ENCODE measurements at regions not wholly inside any gene's neighbourhood (a gene's known extent, or its start where the extent isn't known, plus 50 kb on each side); places are given as distances from the start of the nearest gene placed in this dataset.

- Histone ChIP-seq H3K27me3 (ENCODE audit: control insufficient read depth, insufficient read depth, low read length) (no peaks in the 10 kb centered on the region), H3K27ac (ENCODE audit: low read length) (no peak overlapping the region), H3K4me3 (ENCODE audit: low read depth in 2 of 2, low read length in 2 of 2) (no peak overlapping the region), H3K9me3 (ENCODE audit: control insufficient read depth, insufficient read depth, low read depth, low read length) (0 out of 2 replicates have a peak, but pooled peaks cover 3% of the 10 kb centered on the region), H3K36me3 (ENCODE audit: control insufficient read depth, insufficient read depth, low read length) (no peaks in the 10 kb centered on the region), H3K4me1 (ENCODE audit: control insufficient read depth, insufficient read depth, low read length) (peaks cover 5% of the 10 kb centered on the region)
- POLR2A ChIA-PET = no interaction called here
- intact Hi-C loops (cut with micrococcal nuclease; ENCODE audit: unreplicated experiment) = no loop called here
- ATAC-seq = no peak
- CTCF ChIA-PET = no interaction called here
- no peak for DNase-seq (ENCODE audit: low read depth, low spot score)
- BruUV-seq (replicated peaks) = no TSS peak
- in situ Hi-C loops (cut with HindIII; ENCODE audit: low pct_unique_long_range_greater_than_20kb, low sequenced_read_pairs) = no loop called here
- TF ChIP-seq SIN3A (IDR thresholded peaks at IDR 0.05; ENCODE audit: borderline replicate concordance, insufficient read depth, low read depth, low read length) = no peak
- no peak for TF ChIP-seq REST (IDR thresholded peaks at IDR 0.05; ENCODE audit: insufficient read depth in 1 of 2, low read depth in 2 of 2, low read length in 1 of 2)
- TF ChIP-seq TCF7L2 (IDR thresholded peaks at IDR 0.05; ENCODE audit: low read depth, low read length) = no peak
- no peak for TF ChIP-seq CTCF (IDR thresholded peaks at IDR 0.05)
- no peak for TF ChIP-seq POLR2AphosphoS5 (IDR thresholded peaks at IDR 0.05; ENCODE audit: low read depth, low read length)
Observed at GRCh38 chr4:98773638-98774037, 115.2 kb upstream of the TSPAN5 start.

GRCh38 chr4:98771959-98772632 lies 113.7 kb upstream of the TSPAN5 start:
- ATAC-seq (no peak), DNase-seq (ENCODE audit: low read depth, low spot score) (no peak)
- intact Hi-C loops (cut with micrococcal nuclease; ENCODE audit: unreplicated experiment) = no loop called here
- TF ChIP-seq POLR2AphosphoS5 (IDR thresholded peaks at IDR 0.05; ENCODE audit: low read depth, low read length) = no peak
- TF ChIP-seq REST (IDR thresholded peaks at IDR 0.05; ENCODE audit: insufficient read depth in 1 of 2, low read depth in 2 of 2, low read length in 1 of 2) = no peak
- no peak for TF ChIP-seq CTCF (IDR thresholded peaks at IDR 0.05)
- TF ChIP-seq TCF7L2 (IDR thresholded peaks at IDR 0.05; ENCODE audit: low read depth, low read length) = no peak
- TF ChIP-seq SIN3A (IDR thresholded peaks at IDR 0.05; ENCODE audit: borderline replicate concordance, insufficient read depth, low read depth, low read length) = no peak
- in situ Hi-C loops (cut with HindIII; ENCODE audit: low pct_unique_long_range_greater_than_20kb, low sequenced_read_pairs) = no loop called here
- Histone ChIP-seq H3K9me3 (ENCODE audit: control insufficient read depth, insufficient read depth, low read depth, low read length) (0 out of 2 replicates have a peak, but pooled peaks cover 3% of the 10 kb centered on the region), H3K27ac (ENCODE audit: low read length) (no peak overlapping the region), H3K36me3 (ENCODE audit: control insufficient read depth, insufficient read depth, low read length) (no peaks in the 10 kb centered on the region), H3K4me1 (ENCODE audit: control insufficient read depth, insufficient read depth, low read length) (no peaks in the 10 kb centered on the region), H3K27me3 (ENCODE audit: control insufficient read depth, insufficient read depth, low read length) (no peaks in the 10 kb centered on the region), H3K4me3 (ENCODE audit: low read depth in 2 of 2, low read length in 2 of 2) (no peak overlapping the region)
- ChIA-PET POLR2A (no interaction called here), CTCF (no interaction called here)
- BruUV-seq (replicated peaks) = no TSS peak

All from Panc1 (cell line).